HG03432 (cell line): ENCODE measurements at regions not wholly inside any gene's neighbourhood (a gene's known extent, or its start where the extent isn't known, plus 50 kb on each side); places are given as distances from the start of the nearest gene placed in this dataset.
"Not testable (repeated sequence)": the region's sequence is repeated elsewhere in the genome, so short reads cannot be mapped to it uniquely, and the experiment has no call there.

Source experiments
- ATAC-seq: cut with Tn5 transposase; IDR thresholded peaks from one replicate; pipeline ENCODE4 v1.9.1; 2021; ENCODE audit warnings: mild to moderate bottlenecking, moderate library complexity; ENCODE audit not compliant: unreplicated experiment

GRCh38 chr10:64369885-64370773 lies 848.9 kb downstream of the REEP3 start:
- no peak for ATAC-seq

- ATAC-seq: no peak
These were observed 853.1 kb downstream of the REEP3 start for GRCh38 chr10:64374346-64374745.

GRCh38 chr10:64376167-64376566 lies 855.0 kb downstream of the REEP3 start:
- ATAC-seq: no peak

GRCh38 chr10:64379898-64380297 lies 858.7 kb downstream of the REEP3 start:
- ATAC-seq: no peak

GRCh38 chr10:64385355-64385754 lies 864.2 kb downstream of the REEP3 start:
- ATAC-seq: no peak

GRCh38 chr10:64394744-64395143 lies 873.5 kb downstream of the REEP3 start:
- ATAC-seq: no peak

- no peak for ATAC-seq
These were observed 875.0 kb downstream of the REEP3 start for GRCh38 chr10:64396105-64396708.

GRCh38 chr10:64397125-64397524 lies 875.9 kb downstream of the REEP3 start:
- no peak for ATAC-seq

GRCh38 chr10:64408391-64409183 lies 887.4 kb downstream of the REEP3 start:
- no peak for ATAC-seq

GRCh38 chr10:64409349-64409748 lies 888.1 kb downstream of the REEP3 start:
- ATAC-seq: no peak

GRCh38 chr10:64416011-64416410 lies 894.8 kb downstream of the REEP3 start:
- no peak for ATAC-seq

GRCh38 chr10:64419461-64419860 lies 898.3 kb downstream of the REEP3 start:
- no peak for ATAC-seq

GRCh38 chr10:64426745-64427144 lies 905.5 kb downstream of the REEP3 start:
- ATAC-seq: no peak

GRCh38 chr10:64430690-64431323 lies 909.6 kb downstream of the REEP3 start:
- ATAC-seq: no peak

GRCh38 chr10:64441872-64442271 lies 920.7 kb downstream of the REEP3 start:
- ATAC-seq: not testable (repeated sequence)

- ATAC-seq: no peak
These were observed 923.0 kb downstream of the REEP3 start for GRCh38 chr10:64444163-64444562.

- ATAC-seq: no peak
These were observed 923.4 kb downstream of the REEP3 start for GRCh38 chr10:64444564-64444963.

GRCh38 chr10:64449603-64450002 lies 928.4 kb downstream of the REEP3 start:
- no peak for ATAC-seq

- no peak for ATAC-seq
These were observed 929.1 kb downstream of the REEP3 start for GRCh38 chr10:64450312-64450711.

- no peak for ATAC-seq
These were observed 933.8 kb downstream of the REEP3 start for GRCh38 chr10:64454962-64455361.

- ATAC-seq: no peak
These were observed 937.1 kb downstream of the REEP3 start for GRCh38 chr10:64458306-64458705.
